ENCODE measurements at regions not wholly inside any gene's neighbourhood (a gene's known extent, or its start where the extent isn't known, plus 50 kb on each side); places are given as distances from the start of the nearest gene placed in this dataset.

DNA sequence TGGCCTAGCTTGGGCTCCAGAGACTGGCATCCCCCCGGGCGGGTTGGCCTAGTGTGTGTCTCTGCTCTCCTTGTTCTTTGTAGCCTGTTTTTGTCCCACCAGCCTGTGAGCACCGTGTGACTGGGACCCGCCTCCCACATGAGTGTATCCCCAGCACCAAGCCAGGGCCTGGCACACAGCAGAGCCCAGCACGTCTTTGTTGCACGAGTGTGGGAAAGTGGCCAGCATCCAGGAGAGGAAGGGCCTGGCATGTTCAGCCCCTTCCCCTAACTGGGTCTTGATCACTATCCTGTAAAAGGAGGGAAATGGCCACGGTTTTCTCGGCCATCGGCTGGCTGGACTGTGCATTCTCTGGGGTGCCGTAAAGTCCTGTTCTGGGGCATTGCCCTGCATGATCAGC, 290.1 kb downstream of the BMP7 start:
- DNase-seq: no peak

DNA sequence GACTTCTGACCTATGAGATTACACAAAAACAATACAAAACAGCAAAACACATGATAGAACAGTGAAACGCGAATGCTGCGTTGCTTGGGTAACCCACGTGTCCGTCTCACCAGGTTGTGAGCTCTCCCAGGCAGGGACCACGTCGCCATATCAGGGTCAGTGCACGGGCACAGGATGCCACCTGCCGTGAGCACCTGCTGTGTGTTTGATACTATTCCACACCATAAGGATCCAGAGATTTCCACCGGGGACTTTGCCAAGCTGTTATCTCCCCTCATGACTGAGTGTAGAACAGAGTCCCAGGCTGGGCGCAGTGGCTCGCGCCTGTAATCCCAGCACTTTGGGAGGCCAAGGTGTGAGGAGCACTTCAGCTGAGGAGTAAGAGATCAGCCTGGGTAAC, 288.0 kb downstream of the BMP7 start:
- no peak for DNase-seq

DNA sequence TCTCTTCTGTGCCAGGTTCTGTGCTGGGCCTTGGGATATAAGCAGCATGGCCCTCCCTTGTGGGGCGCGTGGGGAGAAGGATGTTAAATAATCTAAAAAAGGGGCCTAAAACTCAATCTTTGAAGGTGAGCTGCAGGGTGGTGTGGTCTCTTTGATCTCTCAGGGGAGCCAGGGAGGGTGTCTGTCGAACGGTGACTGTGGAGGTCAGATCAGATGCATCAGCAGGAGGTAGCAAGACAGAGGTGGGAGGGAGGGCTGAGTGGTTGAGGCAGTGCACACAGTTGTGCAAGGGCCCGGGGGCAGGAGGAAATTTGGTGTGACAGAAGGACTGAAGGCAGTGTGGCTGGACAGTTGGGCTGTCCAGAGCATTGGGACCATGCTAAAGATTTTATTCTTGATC, 287.3 kb downstream of the BMP7 start:
- DNase-seq: no peak

DNA sequence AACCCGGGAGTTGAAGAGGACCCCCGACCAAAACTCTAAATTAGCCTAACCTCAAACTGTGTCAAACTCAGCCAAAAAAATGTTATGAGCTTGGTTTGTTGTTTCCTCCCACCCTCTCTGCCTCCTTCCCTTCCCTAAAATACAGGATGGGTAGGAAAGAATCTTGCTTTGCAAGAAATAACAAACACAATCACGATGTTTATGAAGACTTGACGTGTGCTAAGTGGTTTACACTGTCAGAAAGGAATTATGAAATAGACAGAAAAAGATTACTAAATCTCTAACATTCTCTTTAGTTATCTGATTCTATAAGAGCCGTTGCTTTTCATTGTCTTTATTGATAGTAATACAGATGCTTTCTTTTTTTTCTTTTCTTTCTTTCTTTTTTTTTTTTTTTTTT, 285.1 kb downstream of the BMP7 start:
- no peak for DNase-seq

DNA sequence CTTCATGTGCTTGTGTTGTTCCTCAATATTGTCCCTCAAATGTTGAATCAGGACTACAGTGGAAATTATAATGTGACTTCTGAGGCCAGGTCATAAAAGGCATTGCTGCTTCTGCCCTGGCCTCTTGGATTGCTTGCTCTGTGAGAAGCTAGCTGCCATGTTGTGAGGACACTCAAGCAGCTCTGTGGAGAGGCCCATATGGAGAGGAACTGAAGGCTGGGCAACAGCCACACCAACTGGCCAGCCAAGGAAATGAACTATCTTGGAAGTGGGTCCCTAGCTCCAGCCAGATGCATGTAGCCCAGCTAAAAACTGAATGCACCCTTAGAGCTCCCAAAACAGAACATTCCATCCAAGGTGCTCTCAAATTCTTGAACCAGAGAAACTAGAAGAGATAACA, 282.6 kb downstream of the BMP7 start:
- DNase-seq: no peak

DNA sequence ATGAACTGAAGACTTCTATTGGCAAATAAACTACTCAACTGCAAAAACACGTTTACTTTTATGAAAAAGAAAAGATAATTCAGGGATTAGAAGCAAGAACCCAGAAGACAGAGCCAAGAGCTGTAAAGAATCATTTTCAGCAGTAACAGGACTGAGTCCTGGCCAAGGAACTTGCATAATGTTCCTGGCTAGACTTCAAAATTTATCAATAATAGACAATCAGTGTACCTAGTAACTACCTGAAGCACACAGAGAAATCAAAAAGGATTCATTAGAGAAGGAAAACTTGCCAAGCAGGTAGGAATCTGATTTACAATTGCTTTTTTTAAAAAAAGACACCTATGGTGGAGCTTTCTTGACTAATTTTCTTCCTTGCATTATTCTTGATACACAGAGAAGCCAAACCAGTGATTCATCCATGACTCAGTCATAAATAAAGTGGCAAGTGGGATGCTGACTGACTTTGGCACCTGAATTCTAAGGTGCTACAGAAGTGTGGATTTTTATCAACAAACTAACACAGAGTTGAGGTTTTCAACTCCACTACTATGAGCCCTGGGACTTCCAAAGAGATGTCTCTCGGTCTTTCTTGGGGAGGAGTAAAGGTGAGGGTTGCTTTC, 281.3 kb downstream of the BMP7 start:
- no peak for DNase-seq

DNA sequence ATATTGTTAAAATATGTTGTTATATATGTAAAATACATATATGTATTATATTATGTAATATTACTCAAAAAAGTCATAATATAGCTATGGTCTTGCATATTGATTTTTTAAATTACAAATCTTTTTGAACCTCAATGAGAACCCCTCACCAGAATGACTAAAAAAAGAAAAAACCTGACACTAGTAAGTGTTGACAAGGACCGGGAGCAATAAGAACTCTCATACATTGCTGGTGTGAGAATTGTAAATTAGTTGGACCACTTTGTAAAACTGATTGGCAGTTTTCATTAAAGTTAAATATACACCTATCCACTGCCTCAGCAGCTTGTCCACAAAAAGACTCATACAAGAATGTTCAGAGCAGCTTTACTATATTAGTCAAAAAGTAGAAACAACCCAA, 280.0 kb downstream of the BMP7 start:
- no peak for DNase-seq

DNA sequence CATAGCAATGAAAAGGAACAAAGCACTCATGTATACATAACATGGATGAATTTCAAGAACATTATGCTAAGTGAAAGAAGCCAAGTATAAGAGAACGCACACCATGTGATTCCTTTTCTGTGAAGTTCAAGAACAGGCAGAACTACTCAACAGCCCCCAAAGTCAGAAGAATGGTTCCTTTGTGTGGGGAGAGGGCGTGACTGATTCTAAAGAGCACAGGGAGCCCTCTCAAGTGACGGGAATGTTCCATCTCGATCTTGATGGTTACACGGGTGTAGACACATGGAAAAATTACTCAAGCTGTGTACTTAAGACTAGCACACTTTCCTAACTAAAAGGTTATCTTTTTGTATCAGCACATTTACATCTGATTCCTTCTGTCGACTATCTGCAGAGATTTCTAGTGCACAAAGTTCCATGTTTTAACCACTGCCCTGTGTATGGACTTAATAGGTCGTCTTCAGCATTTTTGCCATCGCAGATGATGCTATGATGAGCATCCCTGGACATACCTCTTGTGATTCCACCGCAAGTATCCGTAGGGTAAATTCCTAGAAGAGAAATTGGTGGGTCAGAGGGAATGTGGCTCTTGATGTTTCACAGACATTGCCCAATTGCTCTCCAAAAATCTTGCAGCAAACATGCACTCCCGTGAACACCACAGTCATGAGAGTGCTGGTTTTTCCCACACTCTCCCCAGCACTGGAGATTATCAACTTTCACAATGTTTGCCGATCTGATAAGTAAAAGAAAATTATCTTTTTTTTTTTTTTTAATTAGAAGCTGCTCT, 279.3 kb downstream of the BMP7 start:
- no peak for DNase-seq

DNA sequence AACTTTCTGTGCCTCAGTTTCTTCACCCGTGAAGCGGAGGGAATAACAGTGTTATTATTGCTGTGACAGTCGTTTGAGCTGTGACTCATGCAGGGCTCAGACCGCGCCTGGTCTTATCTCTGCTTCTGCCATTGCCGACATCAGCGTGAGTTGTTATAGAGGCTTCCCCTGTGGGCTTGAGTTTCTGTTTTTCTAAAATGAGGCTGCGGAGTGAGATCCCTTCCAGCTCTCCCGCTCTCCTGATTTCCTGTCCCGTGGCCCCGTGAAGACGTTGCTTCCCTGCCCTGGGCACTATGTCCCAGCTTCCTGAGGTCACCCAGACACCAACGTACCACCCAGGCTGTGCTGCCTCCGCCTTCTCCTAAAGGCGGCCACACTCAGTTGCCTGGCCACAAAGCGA, 278.5 kb downstream of the BMP7 start:
- DNase-seq: no peak

DNA sequence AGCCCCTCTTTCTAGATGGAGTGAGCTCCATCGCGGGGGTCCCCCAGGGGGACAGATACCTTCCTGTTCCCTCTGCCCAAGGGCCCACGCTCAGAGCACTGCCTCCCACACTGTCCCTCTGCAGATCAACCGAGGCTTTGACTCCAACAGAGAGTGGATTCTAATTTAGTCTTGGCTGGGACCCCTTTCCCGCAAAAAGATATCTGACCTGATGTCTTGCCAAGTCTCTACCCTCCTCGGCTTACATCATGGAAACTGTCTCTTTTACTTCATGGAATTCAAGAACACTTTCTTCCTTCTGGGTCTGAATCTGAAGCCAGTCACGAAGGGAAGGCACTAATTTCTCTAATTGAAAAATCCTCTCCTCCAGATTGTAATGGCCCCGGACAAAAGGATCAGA, 278.0 kb downstream of the BMP7 start:
- DNase-seq: no peak

DNA sequence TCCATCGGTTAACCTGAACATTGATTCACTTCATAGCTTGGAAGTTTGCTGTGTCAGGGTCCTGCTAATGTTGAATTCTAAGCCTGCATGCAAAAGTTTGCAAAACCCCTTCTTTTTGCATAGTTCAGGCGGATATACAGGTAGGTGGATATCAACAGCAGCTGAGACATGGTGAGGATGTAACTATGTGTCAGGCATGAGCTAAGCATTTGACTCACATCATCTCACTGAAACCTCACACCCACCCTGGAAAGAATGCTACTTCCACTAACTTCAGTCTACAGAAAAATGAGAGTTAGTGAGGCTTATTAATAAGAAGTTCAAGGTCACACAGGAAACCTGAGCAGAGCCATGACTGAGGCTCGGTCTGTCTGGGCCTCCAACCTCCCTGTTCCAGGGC, 276.9 kb downstream of the BMP7 start:
- no peak for DNase-seq

DNA sequence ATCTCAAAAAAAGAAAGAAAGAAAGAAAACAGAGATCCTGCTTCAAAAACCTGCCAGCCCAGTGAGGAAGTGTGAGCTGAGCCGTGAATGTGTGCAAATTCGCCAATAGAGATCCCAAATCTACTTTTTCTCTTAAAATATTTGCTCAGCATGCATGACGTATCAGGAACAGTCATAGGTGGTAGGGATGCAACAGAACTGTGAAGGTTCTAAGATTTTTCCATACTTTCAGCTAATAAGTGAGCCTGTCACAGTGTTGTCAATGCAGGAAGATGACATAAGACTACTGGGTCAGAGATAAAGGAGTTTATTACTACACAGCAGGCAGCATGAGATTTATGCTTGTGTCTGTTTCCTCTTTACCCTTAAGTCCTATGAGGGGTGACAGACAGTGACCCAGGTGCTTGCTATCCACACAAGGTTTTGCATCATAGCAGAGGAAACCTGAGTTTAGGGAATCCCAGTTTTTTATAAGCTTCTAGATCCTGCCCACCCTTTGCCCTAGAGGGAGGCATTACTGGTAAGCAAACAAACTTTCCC, 273.4 kb downstream of the BMP7 start:
- DNase-seq: no peak

DNA sequence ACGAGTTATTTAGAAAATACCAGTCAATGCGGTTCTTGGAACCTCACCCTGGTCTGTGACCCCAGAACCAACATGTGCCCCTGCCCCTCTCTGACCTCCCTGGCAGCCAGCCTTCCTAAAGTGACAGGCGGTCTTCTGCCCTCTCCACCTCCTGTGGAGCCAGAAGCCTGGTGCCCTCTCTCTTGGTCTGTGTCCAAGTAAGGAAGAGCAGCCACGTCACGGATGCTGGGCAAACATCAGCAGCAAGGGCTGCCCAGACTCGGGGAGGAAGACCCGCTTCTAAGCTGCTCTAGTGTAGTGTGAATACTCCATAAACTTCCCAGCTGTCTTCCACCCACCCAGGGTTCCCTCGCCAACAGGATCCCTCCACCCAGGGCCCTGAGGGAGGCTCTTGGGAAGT, 272.4 kb downstream of the BMP7 start:
- DNase-seq: no peak

DNA sequence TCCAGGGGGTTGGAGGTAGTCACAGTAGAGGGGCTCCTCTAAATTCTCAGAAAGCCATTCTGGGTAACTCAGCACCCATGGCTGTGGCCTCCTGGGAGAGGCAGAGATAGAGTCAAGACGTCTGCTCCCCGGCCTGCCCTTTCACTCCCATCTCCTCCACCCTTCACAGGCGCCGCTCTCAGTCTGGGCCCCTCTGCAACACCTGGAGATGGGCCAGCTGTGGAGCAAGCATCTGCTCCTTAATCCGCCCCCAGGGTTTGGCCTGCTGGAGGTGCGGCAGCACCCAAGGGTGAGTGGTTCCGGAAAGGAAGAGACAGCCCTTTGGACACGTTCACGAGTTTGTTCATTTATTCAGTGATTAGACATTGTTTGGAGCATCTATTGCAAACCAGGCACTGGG, 271.3 kb downstream of the BMP7 start:
- no peak for DNase-seq

DNA sequence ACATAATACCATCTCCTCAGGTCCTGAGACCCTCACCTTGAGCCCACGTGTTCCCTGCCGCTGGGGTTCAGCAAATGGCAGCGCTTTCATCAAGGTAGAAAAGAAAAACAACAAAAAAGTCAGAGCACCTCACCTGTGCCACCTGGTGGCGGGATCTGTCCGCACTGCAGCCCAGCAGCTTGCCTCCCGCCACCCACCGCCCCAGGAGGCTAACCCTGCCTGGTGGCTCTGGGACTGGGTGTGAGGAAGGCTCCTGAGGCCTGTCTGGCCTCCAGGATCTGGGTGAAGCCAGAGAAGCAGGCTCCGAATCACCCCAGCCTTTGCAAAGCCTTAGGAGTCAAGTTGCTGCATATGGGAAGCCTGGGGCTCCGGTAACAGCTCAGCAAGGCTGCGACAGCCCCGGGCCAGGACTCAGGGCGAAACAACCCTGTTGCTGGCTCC, 270.8 kb downstream of the BMP7 start:
- DNase-seq: peak in 1 of 2 experiments; percentile 7

DNA sequence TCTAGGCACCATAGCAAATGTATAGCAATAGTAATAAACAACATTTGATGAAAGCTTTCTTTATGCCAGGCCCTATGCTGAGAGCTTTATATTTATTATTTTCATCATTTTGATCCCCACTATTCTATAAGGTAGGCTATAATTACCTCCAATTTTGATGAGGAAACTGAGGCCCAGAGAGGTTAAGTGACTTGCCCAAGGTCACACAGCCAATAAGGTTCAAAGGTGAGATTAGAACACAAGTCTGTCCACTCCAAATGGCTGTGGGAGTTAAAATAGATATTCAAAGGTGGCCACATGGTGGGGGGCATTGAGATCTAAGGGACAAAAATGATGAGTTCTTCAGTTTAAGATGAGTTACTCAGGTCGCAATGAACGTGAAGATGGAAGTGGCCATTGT, 269.9 kb downstream of the BMP7 start:
- DNase-seq: no peak

DNA sequence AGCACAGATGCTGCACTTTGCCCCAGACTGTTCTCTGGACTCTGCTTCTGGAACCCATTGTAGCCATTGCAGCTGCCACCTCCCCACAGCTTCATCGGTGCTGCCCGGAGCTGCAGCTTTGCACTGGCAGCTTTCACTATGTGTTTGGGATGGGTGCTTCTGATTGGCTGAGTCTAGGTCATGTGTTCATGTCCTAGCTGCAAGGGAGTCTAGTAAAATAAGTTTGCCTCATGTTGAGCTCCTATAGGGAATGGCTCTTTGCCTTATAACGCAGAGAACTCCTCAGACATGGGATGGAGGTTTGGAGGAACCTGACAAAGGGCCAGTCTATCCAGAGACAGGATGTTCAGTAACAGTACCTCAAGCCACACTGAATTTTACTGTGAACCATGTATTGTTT, 268.0 kb downstream of the BMP7 start:
- DNase-seq: no peak

DNA sequence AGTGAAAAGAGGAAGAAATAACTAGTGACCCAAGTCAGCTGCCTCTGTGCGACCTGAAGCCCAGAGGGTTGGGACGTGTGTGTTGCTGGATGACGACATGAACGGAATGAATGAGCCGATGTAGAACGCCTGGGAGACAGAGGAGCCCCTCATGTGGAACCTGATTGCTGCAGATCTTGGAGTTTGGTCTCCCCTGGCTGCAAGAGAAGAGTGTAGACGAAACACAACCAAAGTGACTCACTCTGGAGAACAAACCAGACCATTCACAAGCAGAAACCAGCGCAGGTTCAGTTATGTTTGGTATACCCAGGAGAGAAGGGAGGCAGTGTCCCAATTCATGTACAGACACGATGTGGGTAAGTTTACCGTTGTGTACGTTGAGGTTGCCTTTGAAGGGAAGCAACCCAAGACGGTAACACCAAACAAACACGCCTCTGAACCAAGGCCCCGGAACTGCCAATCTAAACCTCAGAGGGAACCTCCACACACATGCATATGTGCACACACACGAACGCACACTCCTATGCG, 265.9 kb downstream of the BMP7 start:
- DNase-seq: no peak

DNA sequence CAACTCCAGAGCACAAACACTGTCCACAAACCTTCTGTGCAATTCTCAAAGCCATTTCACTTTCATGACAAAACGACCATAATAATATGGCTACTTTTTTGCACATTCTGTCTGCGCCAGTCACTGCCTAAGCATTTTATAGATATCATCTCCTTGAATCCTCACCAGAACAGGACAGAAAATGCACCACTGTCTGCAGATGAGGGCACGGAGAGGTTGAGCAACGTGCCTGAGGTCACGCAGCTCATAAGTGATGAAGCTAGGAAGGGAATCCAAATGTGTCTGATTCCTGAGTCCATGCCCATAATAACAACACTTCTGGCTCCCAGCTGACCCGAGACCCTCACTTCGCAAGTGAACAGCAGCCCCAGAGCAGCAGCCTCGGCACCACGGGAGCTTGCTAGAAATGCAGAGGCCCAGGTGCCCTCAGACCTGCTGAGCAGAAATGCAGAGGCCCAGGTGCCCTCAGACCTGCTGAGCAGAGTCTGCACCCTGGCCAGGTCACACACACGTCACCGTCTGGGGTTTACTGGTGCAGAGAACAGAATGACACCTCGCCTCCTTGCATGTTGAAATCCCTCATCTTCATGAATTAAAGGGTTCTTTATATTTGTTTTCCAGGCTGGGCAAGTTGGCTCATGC, 265.2 kb downstream of the BMP7 start:
- no peak for DNase-seq

DNA sequence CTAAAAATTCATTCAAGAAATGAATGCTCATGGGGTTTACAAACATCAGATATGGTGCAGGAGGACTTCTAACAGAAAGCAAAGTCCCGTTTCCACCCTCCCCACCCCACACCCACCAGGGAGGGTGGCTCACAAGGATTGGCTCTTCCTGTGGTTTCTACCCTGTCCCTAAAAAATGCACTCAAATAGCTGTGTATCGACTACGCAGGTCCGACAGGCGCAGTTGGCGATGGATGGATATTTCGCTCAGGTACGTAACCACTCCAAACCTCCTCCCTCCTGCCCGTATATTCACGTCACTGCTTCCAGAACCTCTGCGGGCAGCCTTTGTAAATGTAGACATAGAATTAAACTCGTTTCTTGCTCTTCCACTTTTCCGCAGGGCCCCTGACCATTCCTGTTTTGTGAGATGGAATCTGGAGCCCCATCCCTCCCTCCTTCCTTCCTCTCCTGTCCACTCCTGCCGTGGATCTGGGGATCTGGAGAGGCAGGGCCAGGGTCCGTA, 264.3 kb downstream of the BMP7 start:
- DNase-seq: no peak

DNA sequence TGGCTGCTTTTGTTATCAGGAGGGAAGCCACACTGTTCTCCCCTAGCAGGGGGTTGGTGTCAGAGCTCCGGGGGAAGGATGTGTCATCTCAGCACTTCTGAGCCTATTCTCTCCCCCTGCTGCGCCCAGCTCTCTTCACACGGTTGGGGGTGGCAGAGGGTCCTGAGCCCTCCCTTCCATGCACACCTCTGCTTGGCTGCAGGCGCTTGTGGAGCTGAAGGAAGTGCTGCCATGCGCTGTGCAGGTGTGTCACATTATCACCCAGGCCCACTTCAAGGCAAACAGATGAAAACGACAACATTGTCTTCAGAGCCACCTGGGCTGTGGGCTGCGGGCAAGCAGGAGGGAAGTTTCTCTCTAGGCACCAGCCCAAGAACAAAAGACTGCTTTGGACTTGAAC, 263.4 kb downstream of the BMP7 start:
- DNase-seq: no peak

DNA sequence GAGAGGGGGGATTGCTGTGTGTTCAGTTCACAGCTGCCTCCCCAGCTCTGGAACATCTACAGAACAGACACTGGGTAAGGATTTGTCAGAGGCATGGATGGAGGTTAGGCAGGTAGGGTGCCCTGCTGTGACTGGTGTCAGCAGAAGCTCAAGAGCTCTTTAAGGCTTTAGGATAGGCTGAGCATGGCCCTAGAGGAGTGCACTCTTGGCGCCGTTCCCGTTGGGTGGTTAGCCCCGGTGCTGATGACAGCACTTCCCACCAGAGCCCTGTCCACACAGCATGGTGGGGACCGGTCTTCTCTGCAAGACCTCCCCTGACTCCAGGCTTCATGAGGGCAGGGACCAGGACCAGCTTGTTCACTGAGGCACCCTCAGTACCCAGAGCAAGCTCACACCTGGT, 262.0 kb downstream of the BMP7 start:
- no peak for DNase-seq
